Left kidney (tissue), 1 donor: ENCODE measurements at regions not wholly inside any gene's neighbourhood (a gene's known extent, or its start where the extent isn't known, plus 50 kb on each side); places are given as distances from the start of the nearest gene placed in this dataset.

Source experiments
- DNase-seq: peaks from one replicate; pipeline ENCODE4 v3.0.0-alpha.2; 2013

DNA sequence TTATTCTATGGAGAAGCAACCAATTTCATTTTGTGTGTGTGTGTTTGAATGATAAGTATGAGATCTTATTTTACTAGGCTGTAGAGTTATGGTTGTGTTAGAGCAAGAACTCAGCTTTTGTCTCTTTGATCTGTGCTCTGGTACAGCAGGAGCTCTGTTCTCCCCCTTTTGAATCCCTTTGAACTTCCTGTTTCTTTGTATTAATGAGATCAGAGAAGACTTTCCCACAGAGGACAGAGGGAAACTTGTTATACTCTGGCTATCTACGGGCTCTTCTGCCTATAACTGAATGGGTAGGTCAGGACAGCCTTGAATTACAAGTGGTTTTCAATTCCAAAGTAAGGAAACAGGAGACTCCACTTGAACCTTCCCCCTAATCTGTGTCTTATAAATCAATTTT lies 1015.0 kb upstream of the RAG2 start:
- no peak for DNase-seq

DNA sequence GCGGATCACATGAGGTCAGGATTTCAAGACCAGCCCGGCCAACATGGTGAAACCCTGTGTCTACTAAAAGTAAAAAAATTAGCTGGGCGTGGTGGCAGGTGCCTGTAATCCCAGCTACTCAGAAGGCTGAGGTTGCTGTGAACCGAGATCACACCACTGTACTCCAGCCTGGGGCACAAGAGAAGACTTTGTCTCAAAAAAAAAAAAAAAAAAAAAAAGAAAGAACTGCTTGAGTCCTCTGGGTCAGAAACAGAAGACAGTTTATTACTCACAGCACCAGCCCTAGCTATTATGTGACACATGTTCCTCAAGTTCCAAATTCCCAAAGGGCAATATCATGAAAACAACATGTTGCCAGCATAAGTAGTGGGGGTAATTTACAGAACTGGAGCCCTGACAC lies 1014.1 kb upstream of the RAG2 start:
- DNase-seq: no peak

DNA sequence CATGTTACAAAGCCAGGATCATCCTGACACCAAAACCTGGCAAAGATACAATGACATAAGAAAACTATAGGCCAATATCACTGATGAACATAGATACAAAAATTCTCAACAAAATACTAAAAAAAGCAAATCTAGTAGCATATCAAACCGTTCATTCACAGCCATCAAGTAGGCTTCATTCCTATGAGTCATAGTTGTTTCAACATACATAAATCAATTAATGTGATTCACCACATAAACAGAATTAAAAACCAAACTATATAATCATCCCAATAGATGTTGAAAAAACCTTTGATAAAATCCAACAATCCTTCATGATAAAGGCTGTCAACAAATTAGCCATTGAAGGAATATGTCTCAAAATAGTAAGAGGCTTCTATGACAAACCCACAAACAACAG lies 1007.2 kb upstream of the RAG2 start:
- DNase-seq: no peak

DNA sequence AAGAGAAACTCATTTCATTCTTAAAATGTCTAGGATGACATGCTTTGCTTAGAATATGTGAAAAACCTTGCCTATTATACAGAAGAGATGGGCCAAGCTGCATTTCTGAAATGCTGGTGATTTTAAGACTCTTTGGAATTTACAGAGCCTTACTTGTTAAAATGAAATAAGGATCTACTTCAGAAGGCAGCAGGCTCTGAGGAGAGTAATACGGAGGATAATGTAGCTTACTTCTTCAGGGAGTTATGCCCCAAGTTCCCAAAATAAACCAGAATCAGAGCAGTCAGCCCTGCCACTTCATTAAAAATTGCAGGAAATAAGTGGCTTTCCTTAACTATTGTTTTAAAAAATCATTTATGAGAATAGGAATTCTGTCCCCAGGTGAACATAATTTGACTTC lies 1000.3 kb upstream of the RAG2 start:
- DNase-seq: no peak

DNA sequence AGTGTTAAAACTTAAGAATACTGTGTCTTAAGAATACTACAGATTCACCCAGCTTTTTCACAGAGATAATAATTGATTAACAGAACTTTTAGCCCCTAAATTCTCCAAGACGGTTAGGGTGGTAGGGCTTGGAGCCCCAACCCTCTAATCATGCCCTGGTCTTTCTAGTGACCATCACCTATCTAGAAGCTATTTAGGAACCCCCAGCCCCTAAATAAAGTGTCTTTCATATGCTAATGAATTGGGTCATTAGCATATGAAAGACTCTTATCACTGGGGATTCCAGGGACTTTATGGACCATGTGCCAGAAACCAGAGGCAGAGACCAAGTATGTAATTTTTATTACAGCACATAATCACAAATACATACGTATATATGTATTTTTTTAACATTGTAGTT lies 999.7 kb upstream of the RAG2 start:
- DNase-seq: no peak

DNA sequence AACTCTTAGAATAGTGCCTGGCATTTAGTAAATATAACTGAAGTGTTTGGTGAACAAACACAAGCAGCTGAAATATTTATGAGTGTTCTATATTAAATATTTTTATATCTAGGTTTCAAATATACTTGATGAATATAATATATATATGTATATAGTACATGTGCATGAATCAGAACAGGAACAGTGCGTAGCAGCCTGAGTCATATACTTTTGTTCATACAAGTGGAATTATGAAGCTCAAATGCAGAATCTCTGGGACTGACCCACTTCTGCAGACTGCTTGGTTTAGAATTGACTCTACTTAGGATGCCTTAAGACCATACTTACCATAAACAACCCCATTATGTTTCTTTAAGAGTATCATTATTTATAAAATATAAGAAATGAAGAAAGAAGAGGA lies 997.8 kb upstream of the RAG2 start:
- no peak for DNase-seq

DNA sequence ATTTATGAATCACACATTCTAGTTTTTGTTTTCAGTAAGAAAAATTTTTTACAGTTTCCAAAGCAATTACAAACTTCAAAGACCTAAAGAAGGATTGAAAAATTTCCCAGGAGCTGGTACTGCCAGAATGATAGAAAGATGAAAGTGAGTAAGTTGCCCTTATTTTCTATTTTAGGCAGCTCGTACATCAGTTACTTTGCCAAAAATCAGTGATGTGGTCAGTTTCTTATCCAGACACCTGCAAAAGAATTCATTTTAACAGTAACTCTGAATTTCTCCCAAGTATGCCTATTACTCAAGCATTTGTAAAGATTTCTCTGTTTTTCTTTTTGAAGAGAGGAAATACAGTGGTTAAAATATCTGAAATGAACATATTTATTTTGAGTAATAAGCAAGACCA lies 976.3 kb upstream of the RAG2 start:
- DNase-seq: no peak

DNA sequence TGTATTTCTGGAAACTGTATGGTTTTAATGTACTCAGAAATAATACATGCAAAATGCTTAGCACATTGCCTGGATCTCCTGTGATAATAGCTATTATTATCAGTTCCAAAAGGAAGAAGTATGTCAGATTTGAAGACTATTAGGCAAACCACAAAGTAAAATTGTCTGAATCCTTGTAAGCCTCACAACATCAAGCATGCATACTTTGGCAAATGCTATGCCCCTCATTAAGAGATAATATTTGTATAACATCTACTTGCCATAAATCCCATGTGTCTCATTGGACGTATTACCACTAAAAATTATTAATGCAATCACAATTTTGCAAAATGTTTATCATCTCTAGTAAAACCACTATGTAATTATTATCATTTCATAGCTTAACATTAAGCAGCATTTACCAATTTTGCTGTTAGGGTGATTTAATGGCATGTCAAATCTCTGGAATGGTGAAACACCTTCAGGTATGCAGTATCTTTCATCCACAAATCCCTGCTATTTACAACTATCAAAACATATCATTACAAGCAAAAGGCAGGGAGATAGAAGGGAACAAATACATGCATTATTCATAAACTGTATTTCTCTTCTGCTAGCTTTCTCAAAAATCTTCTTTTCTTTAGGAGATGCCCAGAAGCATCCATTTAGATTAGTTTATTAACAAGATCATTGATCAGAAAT lies 974.6 kb upstream of the RAG2 start:
- no peak for DNase-seq

DNA sequence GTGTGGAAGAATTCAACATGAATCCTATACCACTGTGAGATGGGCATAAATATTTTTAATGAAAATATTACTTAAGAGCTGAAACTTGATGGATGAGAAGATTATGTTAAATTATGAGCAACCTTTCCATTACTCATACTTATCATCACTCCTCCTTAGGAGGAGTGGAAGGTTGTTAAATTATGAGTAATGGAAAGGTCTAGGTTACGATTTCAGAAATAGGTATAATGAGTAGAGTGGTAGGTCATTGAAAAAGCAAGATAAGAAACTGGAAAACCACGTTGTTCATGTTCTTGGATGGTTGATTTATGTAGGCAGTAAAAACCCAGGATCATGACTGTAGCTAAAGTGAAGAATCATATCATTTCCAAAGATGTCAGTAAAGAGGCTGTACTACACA lies 973.2 kb upstream of the RAG2 start:
- no peak for DNase-seq

DNA sequence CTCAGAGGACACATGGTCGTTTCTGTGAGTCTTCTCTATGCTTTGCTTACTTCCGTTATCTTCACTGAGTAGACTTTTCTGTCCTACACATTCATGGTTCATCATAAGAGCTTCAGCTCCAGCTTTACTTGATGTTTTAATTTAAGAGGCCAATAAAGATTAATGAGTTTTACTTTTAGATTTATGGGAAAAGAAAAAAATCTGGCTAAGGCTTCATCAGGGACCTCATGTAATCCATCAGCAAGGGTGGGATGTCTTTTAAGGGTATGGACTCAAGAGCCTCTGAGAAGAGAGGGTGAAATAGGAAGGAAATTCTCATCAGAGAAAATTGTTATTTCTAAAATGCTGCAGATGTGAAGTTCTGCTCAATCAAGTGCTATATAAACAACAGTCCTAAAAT lies 963.0 kb upstream of the RAG2 start:
- no peak for DNase-seq

DNA sequence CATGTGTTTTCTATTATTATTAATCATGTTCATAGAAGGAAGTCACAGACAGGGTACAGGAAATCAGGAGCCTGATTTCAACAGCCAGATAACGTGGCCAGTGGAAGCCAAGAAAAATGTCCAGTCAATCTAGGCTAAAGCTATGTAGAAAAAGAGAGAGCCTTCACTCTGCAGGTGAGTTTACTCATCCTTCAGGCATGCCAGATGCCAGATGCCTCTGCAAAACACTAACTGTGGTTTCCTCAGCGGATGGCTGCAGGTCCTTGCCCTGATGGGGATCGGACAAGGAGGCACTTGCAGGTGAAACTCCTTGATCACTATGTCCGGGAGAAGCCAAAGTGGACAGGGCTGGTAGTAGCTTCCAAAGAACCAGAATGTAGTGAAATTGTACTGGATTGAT lies 962.3 kb upstream of the RAG2 start:
- no peak for DNase-seq

DNA sequence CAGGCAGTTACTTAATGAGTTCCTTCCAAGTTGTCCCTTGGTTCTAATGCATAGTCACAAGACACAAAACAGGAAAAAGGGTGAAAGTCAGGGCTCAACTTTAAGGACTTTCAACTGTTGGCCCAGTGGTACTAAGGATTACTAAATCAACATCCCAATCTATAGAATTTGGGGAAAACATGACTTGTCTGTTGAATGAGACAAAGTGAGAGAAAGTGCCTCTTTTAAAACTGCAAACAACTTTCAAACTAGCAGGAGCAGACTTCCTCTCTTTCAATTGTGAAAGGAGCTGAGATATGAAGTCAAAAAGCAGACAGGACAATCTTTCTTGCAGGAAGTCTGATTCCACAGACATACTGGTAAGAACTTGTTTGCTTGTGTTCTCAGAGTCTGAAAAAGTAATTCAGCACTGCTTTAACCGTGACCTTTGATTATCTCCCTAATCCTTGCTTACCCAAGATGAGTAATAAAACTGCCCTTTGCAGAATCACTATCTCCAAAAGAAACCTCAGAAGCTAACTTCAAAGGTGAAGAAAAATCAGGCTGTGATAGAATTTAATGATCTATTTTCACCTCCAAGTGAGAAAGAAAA lies 960.7 kb upstream of the RAG2 start:
- DNase-seq: no peak

DNA sequence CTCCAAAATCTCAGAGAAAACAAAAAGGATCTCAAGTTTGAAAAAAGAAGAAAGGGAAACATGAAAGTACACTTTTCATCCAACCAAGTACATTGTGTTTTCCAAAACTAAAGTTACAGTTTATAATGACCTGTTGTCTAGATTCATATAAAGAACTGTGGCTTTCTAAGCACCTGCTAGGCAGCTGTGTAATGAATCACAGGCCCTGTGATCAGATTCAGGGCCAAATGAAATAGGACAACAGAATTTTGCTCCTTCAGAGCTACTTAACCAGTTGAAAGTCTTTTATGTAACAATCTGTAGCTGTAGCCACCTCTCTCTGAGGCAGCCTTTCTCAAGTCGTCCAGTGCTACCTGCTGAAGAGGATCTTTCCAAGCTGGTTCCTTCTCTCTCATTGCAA lies 960.0 kb upstream of the RAG2 start:
- DNase-seq: no peak

DNA sequence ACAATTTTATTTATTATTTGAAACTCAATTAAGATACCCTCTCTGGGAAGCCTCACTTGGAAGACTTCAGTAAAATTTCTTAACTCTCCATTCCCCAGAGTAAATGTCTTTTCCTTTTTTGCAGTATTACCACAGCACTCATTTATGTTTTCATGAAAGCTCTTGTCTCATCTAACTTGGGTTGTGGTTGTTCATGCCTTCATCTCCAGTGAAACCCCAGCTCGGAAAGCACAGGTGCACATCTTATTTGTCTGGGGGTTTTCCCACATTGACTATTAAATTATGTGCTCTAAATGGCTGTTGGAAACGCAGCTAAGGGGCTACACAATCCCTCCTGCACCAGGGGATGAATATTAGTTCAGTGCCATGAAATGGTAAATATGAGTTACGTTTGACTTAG lies 954.2 kb upstream of the RAG2 start:
- DNase-seq: no peak

DNA sequence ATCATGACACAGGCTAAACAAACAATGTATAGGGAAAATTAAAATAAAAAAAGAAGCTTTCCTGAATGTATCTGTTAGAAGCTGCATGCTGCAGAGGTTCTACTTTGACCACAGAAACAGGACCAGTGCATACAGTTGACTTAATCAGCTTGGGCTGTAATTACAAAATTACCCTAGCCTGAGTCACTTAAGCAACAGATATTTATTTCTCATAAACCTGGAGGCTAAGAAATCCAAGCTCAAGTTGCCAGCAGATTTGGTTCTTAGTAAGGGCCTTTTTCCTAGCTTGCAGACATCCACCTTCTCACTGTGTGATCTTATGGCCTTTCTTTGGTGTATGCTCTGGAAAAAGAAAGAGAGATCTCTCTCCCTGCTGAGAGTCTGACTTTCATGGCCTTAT lies 946.5 kb upstream of the RAG2 start:
- no peak for DNase-seq

DNA sequence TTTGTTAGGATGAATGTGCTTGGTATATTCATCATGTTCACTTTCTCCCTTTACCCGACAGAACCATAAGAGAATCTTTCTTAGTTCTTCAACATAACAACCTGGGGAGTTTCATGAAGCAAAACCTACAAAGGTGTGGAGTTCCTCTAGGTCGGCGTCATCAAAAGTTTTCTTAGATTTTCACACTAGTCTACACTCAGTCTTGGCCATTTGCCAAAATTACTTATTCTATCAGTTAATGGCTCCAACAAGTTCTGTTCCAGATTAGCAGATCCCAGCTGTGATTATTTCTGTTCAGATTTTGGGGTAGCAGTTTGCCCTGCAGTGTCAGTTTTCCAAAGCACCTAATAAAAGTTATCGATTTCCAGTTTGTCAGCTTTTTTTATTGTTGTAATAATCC lies 935.8 kb upstream of the RAG2 start:
- DNase-seq: no peak

DNA sequence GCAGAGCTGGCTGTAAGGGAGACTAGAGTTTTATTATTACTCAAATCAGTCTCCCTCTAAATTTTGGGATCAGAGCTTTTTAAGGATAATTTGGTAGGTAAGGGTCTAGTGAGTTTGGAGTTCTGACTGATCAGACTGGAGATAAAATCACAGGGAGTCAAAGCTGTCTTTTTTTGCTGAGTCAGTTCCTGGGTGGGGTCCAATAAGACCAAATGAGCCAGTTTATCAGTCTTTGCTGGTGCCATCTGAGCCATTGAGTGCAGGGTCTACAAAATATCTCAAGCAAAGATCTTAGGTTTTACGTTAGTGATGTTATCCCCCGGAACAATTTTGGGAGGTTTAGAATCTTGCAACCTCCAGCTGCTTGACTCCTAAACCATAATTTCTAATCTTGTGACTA lies 935.1 kb upstream of the RAG2 start:
- DNase-seq: no peak

DNA sequence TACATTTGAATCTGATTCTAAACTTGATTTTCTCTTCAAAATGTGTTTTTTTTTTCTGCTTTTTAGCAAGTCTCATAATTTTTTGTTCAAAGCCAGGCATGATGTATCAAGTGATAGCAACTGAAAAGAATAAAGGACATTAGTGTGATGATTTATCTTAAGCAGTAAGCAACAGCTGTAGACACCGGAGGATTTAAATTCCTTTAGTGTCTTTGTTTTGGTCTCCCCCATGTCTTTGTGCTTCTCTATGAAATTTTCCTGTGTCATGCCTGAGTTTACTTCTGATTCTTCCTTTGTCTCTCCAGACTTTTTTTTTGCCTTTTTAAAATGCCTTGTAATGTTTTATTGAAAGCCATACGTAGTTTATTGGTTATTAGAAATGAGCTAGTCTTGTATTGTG lies 934.2 kb upstream of the RAG2 start:
- no peak for DNase-seq

DNA sequence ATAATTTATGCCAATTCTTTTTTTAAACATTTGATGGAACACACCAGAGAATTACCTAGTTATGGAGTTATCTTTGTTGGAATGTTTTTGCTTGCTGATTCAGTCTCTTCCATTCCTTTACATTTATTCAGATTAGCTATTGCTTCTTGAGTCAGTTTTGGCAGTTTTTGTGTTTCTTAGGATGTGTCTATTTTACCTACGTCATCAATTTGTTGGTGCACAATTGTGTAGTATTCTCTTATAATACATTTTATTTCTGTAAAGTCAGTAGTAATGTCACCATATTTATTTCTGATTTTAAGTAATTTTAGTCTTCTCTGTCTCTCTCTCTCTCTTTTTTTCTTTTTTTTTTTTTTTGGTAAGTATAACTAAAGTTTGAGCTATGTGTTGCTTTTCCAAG lies 929.5 kb upstream of the RAG2 start:
- no peak for DNase-seq

DNA sequence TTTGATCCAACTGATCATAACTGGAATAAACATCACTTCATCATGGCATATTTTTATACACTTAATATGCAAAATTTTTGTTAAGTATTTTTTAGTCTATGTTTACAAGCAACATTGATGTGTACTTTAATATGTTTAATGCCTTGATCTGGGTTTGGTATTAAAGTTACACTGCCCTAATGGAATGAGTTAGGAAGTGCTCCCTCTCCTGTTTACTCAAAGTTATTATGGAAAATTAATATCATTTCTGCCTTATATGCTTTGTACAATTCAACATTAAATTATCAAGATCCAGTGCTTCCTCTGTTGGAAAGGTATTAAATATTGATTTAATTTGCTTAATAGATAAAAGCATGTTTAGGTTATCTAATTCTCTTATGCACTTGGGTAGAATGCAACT lies 927.3 kb upstream of the RAG2 start:
- DNase-seq: no peak

DNA sequence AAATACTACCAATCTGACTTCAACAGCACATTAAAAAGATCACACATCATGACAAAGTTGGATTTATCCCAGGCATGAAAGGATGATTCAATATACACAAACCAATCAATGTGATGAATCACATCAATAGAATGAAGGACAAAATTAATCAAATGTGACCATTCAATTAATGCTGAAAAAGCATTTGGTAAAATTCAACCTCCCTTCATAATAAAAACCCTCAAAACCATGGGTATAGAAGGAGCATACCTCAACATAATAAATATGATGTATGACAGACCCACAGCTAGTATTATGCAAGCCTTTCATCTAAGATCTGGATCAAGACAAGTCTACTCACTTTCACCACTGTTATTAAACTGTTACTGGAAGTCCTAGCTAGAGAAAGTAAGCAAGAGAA lies 921.7 kb upstream of the RAG2 start:
- no peak for DNase-seq

DNA sequence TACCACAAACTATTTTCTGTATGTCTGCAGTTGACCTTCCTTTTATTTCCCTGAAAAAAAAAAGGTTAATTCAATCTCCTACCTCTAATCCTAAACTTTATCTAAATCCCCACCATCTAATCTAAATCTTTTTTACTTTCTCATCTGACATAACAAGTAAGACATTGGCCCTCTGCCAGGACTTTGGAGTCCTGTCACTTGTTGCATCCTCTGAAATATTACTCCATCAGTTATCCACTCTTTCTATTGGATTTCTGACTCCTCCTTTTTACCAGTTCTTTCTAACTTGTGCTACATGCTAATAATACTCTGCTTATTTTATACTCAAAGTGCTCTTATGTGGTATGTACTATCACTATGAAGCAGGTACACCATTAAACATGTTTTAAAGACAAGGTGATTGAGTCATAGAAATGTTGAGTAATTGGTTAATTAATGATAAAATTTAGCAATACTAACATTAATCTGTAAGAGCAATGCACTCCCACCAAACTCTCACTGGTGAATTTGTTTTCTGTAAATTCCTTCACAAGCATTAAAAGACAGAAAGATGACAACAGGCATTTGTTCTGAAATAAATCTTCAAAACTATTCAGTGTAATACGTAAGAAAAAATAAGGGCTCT lies 914.2 kb upstream of the RAG2 start:
- no peak for DNase-seq

DNA sequence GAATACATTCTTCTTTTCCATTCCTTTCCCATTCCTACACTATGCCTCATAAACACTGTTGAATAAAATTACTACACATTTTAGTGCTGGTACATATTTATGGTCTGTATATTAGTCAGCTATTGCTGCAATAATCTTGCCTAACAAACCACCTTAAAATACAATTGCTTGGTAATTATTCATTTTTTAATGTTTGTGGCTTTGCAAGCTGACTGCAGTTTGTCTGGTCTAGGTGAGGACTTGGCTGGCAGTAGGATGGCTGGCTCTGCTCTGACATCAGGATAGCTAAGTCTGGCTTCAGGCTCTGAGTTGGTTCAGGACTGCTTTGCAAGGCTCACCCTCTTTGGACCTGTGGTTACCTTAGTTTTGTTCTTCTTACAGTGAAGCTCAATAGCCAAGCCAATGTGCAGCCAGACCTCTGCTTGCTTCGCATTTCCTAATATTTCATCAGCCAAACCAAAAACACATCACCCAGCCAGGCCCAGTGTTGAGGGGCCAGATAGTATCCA lies 913.4 kb upstream of the RAG2 start:
- DNase-seq: no peak

DNA sequence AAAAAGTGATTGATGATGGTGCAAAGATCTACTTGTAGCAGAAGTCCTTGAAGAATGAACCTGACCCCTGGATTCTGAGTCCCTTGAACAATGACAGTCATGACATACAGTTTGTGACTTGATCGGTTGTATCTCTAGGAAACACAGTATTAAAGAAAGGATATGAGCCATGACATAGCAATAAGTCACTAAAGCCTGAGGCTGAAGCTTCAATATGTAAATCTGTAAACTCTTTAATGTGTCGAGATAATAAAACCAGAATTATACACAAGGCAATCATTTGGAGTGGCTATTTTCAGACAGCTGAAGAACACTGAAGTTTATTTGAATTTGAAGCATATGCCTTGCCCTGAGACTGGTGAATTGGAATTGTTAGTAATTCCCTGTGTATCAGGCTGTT lies 911.5 kb upstream of the RAG2 start:
- DNase-seq: no peak
